ENCODE measurements at regions not wholly inside any gene's neighbourhood (a gene's known extent, or its start where the extent isn't known, plus 50 kb on each side); places are given as distances from the start of the nearest gene placed in this dataset.

GRCh38 chr22:22391543-22391942 lies 117.0 kb downstream of the ZNF280B start:
- in situ Hi-C loops (cut with HindIII; ENCODE audit: low sequenced_read_pairs) = no loop called here

GRCh38 chr22:22392131-22392530 lies 116.4 kb downstream of the ZNF280B start:
- in situ Hi-C loops (cut with HindIII; ENCODE audit: low sequenced_read_pairs) = no loop called here

GRCh38 chr22:22394591-22394990 lies 114.0 kb downstream of the ZNF280B start:
- in situ Hi-C loops (cut with HindIII; ENCODE audit: low sequenced_read_pairs) = no loop called here

- in situ Hi-C loops (cut with HindIII; ENCODE audit: low sequenced_read_pairs) = no loop called here
Observed at GRCh38 chr22:22395245-22395644, 113.3 kb downstream of the ZNF280B start.

- in situ Hi-C loops (cut with HindIII; ENCODE audit: low sequenced_read_pairs) = no loop called here
Observed at GRCh38 chr22:22396741-22397291, 111.7 kb downstream of the ZNF280B start.

GRCh38 chr22:22397292-22397870 lies 111.2 kb downstream of the ZNF280B start:
- in situ Hi-C loops (cut with HindIII; ENCODE audit: low sequenced_read_pairs) = no loop called here

GRCh38 chr22:22397875-22398524 lies 110.5 kb downstream of the ZNF280B start:
- in situ Hi-C loops (cut with HindIII; ENCODE audit: low sequenced_read_pairs) = no loop called here

- in situ Hi-C loops (cut with HindIII; ENCODE audit: low sequenced_read_pairs) = no loop called here
Observed at GRCh38 chr22:22398530-22399327, 109.8 kb downstream of the ZNF280B start.

GRCh38 chr22:22400099-22400498 lies 108.4 kb downstream of the ZNF280B start:
- in situ Hi-C loops (cut with HindIII; ENCODE audit: low sequenced_read_pairs) = no loop called here

- in situ Hi-C loops (cut with HindIII; ENCODE audit: low sequenced_read_pairs) = no loop called here
Observed at GRCh38 chr22:22400964-22401363, 107.6 kb downstream of the ZNF280B start.

- in situ Hi-C loops (cut with HindIII; ENCODE audit: low sequenced_read_pairs) = no loop called here
Observed at GRCh38 chr22:22401381-22401780, 107.2 kb downstream of the ZNF280B start.

GRCh38 chr22:22403306-22403705 lies 105.2 kb downstream of the ZNF280B start:
- in situ Hi-C loops (cut with HindIII; ENCODE audit: low sequenced_read_pairs) = no loop called here

- in situ Hi-C loops (cut with HindIII; ENCODE audit: low sequenced_read_pairs) = no loop called here
Observed at GRCh38 chr22:22403771-22404170, 104.8 kb downstream of the ZNF280B start.

- in situ Hi-C loops (cut with HindIII; ENCODE audit: low sequenced_read_pairs) = no loop called here
Observed at GRCh38 chr22:22404598-22405284, 103.8 kb downstream of the ZNF280B start.

- in situ Hi-C loops (cut with HindIII; ENCODE audit: low sequenced_read_pairs) = no loop called here
Observed at GRCh38 chr22:22406445-22407027, 102.0 kb downstream of the ZNF280B start.

- in situ Hi-C loops (cut with HindIII; ENCODE audit: low sequenced_read_pairs) = no loop called here
Observed at GRCh38 chr22:22407061-22407460, 101.5 kb downstream of the ZNF280B start.

GRCh38 chr22:22408269-22408668 lies 100.3 kb downstream of the ZNF280B start:
- in situ Hi-C loops (cut with HindIII; ENCODE audit: low sequenced_read_pairs) = no loop called here

- in situ Hi-C loops (cut with HindIII; ENCODE audit: low sequenced_read_pairs) = no loop called here
Observed at GRCh38 chr22:22408731-22409696, 99.5 kb downstream of the ZNF280B start.

GRCh38 chr22:22410121-22410520 lies 98.4 kb downstream of the ZNF280B start:
- in situ Hi-C loops (cut with HindIII; ENCODE audit: low sequenced_read_pairs) = no loop called here

GRCh38 chr22:22410677-22411076 lies 97.9 kb downstream of the ZNF280B start:
- in situ Hi-C loops (cut with HindIII; ENCODE audit: low sequenced_read_pairs) = no loop called here

Measured in DLD1 (cell line).